ENCODE measurements at regions not wholly inside any gene's neighbourhood (a gene's known extent, or its start where the extent isn't known, plus 50 kb on each side); places are given as distances from the start of the nearest gene placed in this dataset.

- no peaks in the 10 kb centered on the region for H3K79me2 ChIP-seq (ENCODE audit: insufficient read depth, low read length)
Observed at GRCh38 chr10:120770496-120770895, 80.7 kb upstream of the WDR11 start.

More at GRCh38 chr10:120770496-120770895, 80.7 kb upstream of the WDR11 start:
- Histone ChIP-seq H2BK120ac (ENCODE audit: low read depth, low read length, poor library complexity, severe bottlenecking) (no peak overlapping the region), H3K27me3 (ENCODE audit: insufficient read depth, low read length) (no peaks in the 10 kb centered on the region), H4K8ac (replicated peaks; ENCODE audit: insufficient read length, low read depth, low read length) (no peak overlapping the region), H3K56ac (ENCODE audit: insufficient read length, low read depth, low read length) (no peak overlapping the region), H2BK12ac (ENCODE audit: insufficient read length, low read depth, low read length) (no peak overlapping the region), H4K5ac (ENCODE audit: insufficient read length, low read depth, low read length) (no peak overlapping the region), H2AK5ac (ENCODE audit: insufficient read length, low read length) (no peak overlapping the region), H3K9ac (ENCODE audit: extremely low read depth, insufficient read length, low read length) (no peak overlapping the region), H3K14ac (ENCODE audit: insufficient read depth, low read length) (no peak overlapping the region), H3K4me1 (ENCODE audit: insufficient read depth, low read length) (0 out of 2 replicates have a peak, but pooled peaks cover 2% of the 10 kb centered on the region), H3K27ac (ENCODE audit: insufficient read length, low read depth, low read length) (no peak overlapping the region), H3T11ph (ENCODE audit: low read length) (no peak overlapping the region), H2BK20ac (ENCODE audit: low read depth, low read length, poor library complexity, severe bottlenecking) (no peak overlapping the region), H4K91ac (ENCODE audit: insufficient read length, low read depth, low read length) (no peak overlapping the region), H4K20me1 (ENCODE audit: control insufficient read depth, insufficient read depth, insufficient read length) (no peaks in the 10 kb centered on the region), H3K23ac (ENCODE audit: insufficient read length, low read depth, low read length) (no peak overlapping the region), H3K18ac (ENCODE audit: insufficient read length, low read depth, low read length) (no peak overlapping the region), H3K9me3 (ENCODE audit: control insufficient read depth, low read depth, low read length) (no peaks in the 10 kb centered on the region), H2BK5ac (ENCODE audit: insufficient read length, low read length) (no peak overlapping the region), H3K23me2 (ENCODE audit: insufficient read length, low read depth, low read length, poor library complexity, severe bottlenecking) (no peaks in the 10 kb centered on the region), H3K4me2 (ENCODE audit: insufficient read depth, insufficient read length, low read length) (no peak overlapping the region), H2BK15ac (ENCODE audit: low read depth, low read length) (no peak overlapping the region), H2AFZ (ENCODE audit: low read length) (no peak overlapping the region), H3K79me1 (ENCODE audit: insufficient read depth, low read depth, low read length, poor library complexity, severe bottlenecking) (no peaks in the 10 kb centered on the region), H3K4ac (ENCODE audit: low read depth, low read length) (no peak overlapping the region)
- H3K4me3 Mint-ChIP-seq, result no peak overlapping the region
- no peak for DNase-seq
- TF ChIP-seq, protein P1, sequence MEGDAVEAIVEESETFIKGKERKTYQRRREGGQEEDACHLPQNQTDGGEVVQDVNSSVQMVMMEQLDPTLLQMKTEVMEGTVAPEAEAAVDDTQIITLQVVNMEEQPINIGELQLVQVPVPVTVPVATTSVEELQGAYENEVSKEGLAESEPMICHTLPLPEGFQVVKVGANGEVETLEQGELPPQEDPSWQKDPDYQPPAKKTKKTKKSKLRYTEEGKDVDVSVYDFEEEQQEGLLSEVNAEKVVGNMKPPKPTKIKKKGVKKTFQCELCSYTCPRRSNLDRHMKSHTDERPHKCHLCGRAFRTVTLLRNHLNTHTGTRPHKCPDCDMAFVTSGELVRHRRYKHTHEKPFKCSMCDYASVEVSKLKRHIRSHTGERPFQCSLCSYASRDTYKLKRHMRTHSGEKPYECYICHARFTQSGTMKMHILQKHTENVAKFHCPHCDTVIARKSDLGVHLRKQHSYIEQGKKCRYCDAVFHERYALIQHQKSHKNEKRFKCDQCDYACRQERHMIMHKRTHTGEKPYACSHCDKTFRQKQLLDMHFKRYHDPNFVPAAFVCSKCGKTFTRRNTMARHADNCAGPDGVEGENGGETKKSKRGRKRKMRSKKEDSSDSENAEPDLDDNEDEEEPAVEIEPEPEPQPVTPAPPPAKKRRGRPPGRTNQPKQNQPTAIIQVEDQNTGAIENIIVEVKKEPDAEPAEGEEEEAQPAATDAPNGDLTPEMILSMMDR (conservative IDR thresholded peaks at IDR 0.05), result no peak
- H3K4me1 Mint-ChIP-seq, result peaks cover 19 to 27% of the 10 kb centered on the region in 2 experiments
- no peaks in the 10 kb centered on the region for H3K9me3 Mint-ChIP-seq
- no peak overlapping the region for H3K27ac Mint-ChIP-seq
- H3K27me3 Mint-ChIP-seq (ENCODE audit: low read depth), result no peaks in the 10 kb centered on the region
- H3K36me3 Mint-ChIP-seq (ENCODE audit: insufficient read depth in 1 of 3, low read depth in 3 of 3), result no peaks in the 10 kb centered on the region
- WGBS (ENCODE audit: extremely low coverage, insufficient read length, low lambda C conversion rate), result no CpG with 5 or more reads among the region's 4 CpGs

Data from H9 (cell line).